22Rv1 (cell line): ENCODE measurements at regions not wholly inside any gene's neighbourhood (a gene's known extent, or its start where the extent isn't known, plus 50 kb on each side); places are given as distances from the start of the nearest gene placed in this dataset.

Source experiments
- CTCF ChIP-seq: fragments of 450-650 bp; IDR thresholded peaks from 2 replicates; pipeline ENCODE4 v1.5.1; 2017; ENCODE audit warnings: mild to moderate bottlenecking
- ZFX ChIP-seq: fragments of 450-650 bp; IDR thresholded peaks from 2 replicates; pipeline ENCODE4 v1.6.1; 2017; ENCODE audit warnings: antibody characterized with exemption, borderline replicate concordance

- TF ChIP-seq CTCF (no peak), ZFX (no peak)
Measured at GRCh38 chr13:73872397-73872796, 261.8 kb downstream of the KLF12 start.
